Left renal cortex interstitium (tissue), 4 donors: ENCODE measurements at regions not wholly inside any gene's neighbourhood (a gene's known extent, or its start where the extent isn't known, plus 50 kb on each side); places are given as distances from the start of the nearest gene placed in this dataset.
"Not testable (repeated sequence)": the region's sequence is repeated elsewhere in the genome, so short reads cannot be mapped to it uniquely, and the experiment has no call there.

Experiments
- DNase-seq, 4 donors: peaks; one replicate each; pipeline ENCODE4 v3.0.0-alpha.2; 2013; ENCODE audit warnings: low read depth in 4 of 4, low spot score in 2 of 4, missing footprints in 1 of 4

GRCh38 chr6:141134723-141135122 is 998.0 kb upstream of the GJE1 start:
- no peak for DNase-seq

GRCh38 chr6:141133836-141134235 is 998.9 kb upstream of the GJE1 start:
- DNase-seq, result no peak

DNA sequence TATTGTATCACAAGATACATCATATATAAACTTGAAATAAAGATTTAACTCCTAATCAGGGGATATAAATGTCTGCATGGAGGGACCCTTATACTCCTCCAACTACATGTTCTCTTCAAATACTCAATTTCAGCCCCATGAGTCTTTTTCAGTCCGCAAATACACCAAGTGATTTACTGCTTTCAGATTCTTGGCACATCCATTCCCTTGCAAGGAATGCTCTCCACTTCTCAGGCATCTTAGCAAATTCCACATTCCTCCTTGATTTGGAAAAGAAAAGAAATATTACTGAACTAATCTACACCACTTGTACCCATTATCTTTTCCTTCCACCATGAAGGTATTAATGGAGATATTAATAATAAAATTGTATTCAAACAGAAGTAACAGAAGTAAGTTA is 999.4 kb upstream of the GJE1 start:
- no peak for DNase-seq

GRCh38 chr6:141131616-141132015 is 1001.1 kb upstream of the GJE1 start:
- no peak for DNase-seq

DNA sequence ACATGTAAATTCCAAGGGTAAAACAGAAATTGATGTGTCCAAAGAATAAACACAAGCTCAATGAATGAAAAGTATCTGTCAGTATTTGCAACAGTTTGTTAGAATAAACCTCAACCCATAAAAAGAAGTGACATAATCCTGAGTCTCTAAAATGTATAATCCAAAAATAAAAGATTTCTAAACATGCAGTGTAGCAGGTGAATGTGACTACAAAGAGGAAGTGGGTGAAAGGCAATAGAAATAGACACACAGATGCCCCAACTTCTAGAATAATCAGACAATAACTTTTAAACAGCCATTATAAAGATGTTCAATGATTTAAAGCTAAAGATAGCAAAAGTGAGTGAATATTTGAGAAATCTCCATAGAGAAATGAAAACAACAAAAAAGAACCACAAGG is 1009.2 kb upstream of the GJE1 start:
- no peak for DNase-seq

DNA sequence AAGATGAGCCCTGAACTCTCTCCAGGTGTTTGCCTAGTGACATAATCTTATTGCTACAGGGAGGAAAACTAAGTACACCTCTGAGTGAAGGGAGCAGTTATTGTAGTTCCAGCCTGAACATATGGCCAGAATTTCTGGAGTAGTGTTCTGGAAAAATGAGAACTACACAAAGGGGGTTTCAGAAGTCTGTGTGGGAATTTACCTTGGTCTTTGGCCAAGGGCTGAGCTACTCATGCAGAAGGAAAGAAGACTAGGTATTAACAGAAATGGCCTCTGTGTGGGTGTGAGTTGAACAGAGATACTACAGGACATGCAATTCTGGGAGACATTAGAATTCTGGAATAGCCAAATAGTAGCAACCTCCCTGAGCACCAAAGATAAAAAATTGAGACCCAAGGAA is 1009.7 kb upstream of the GJE1 start:
- no peak for DNase-seq

DNA sequence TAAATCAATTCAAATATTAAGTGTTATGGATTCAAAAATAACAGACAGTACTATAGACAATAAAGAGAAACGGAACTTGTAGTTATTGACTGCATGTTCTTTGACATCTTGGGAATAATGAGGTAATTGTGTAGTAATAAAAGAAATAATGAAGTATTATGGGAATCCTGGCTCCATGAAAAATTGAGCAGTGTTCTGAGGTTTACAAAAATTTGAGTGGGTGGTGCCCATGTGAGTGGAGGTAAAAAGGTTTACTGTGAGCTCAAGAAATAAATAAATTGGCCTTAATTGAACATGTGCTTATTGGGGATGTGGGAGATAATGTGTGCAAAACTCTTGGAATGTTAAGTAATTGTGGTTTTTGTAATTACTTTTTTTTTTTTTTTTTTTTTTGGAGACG is 1013.7 kb upstream of the GJE1 start:
- no peak for DNase-seq

DNA sequence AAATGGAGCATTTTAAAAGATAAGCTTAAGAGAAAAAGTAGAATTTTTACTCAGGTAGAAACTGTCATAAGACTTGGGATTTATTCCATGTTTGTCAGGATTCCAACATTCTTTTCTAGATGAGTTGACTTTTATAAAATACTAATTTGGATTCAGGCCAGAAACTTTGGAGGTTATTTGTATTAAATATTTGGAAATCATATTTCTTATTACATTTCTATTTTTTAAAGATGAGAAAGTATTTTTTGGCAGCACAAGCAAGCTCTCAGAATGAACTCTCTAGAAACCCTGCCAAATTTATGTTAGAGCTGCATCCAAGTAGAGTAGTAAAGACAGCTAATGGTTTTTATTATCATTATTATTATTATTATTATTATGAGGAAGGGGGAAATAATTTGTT is 1014.9 kb upstream of the GJE1 start:
- no peak for DNase-seq

DNA sequence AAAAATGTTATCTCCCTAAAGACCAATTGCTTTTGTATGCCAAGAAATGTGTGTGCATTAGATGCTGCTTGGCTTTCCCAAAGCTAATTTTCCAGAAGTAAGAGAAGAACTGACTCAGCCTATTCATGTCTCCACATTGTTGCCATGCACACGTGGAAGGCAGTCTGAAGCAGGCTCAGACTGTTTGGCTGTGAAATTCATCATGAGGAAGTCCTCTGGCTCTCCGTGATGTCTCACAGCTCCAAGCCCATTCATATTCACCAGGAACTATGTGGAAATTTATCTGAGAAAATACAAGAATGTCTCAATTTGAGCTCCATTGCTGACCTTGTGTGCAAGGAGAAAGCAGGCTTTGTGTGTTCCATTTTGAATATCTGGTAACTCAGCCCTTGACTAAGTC is 1022.2 kb upstream of the GJE1 start:
- no peak for DNase-seq

- no peak for DNase-seq
Measured at GRCh38 chr6:141107591-141108160, 1025.0 kb upstream of the GJE1 start.

DNA sequence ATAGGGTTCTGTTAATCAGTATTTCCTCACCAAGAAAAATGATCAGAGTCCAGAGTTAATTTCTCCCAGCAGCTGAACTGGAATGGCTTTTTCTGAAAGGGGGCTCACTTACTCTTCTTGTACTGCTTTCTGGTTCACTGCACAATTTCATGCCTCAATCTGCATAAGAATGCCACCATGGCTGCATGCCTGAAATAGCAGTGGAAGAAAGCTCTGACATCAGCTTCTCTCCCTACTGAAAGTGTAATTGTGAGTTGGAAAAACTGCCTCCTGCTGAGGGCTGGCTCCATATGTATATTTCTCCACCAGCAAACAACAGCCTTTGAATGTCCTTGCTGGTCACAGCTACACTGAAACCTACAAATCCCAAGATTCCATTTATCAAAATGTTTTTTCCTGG is 1027.2 kb upstream of the GJE1 start:
- peak in 2 of 4 donors; percentile 6 to 23 for DNase-seq

- no peak for DNase-seq
Measured at GRCh38 chr6:141103246-141103645, 1029.5 kb upstream of the GJE1 start.

DNA sequence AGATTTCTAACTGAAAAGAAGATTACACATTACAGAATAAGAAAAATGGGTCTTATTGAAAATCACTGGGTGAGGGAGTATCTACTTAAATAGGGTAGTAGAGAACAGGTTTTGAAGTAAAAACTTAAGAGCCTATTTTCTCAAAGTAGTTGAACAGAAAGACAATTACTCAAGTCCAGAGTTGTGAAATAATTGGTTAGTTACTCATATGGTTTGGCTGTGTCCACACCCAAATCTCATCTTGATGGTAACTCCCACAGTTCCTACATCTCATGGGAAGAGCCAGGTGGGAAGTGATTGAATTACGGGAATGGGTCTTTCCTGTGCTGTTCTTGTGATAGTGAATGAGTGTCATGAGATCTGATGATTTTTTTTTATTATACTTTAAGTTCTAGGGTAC is 1035.3 kb upstream of the GJE1 start:
- DNase-seq, result no peak

DNA sequence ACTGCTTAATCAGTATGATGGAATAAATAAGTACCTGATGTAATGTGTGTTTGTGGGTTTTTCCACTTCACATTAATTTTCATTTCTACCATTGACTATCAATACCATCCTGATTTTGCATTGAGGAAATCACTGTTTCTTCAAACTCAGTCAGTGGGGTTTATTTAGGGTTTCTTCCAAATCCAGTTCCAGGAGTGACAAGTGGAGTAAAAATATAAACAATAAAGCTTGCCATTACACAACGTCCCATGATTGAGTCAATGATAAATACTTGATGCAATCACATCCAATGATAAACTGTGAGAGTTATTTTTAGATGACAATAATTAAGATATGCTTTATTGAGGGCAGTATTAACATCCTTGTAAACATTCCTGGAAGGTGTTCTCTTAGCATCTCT is 1037.4 kb upstream of the GJE1 start:
- no peak for DNase-seq

- no peak for DNase-seq
Measured at GRCh38 chr6:141088171-141088570, 1044.6 kb upstream of the GJE1 start.

- DNase-seq, result no peak
Measured at GRCh38 chr6:141077355-141078333, 1055.1 kb upstream of the GJE1 start.

DNA sequence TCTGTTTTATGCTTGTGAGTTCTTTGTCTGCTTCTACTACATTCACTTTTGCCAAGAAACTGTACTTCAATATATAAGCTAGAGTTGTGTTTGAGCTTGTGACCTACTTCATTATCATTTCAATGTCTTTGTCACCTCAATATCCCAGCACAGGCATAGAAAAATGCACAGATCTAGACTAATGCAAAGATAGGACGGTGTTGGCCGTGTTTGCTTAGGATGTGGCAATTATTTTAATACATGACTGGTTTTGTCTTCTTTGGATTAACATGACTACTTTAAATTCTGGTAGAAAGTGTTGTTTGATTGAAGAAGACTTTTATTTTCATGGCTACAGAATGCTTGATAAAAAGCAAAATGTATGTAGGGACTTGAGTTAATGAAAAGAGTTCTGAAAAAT is 1075.0 kb upstream of the GJE1 start:
- DNase-seq, result no peak

- DNase-seq, result no peak
Measured at GRCh38 chr6:141056945-141057625, 1075.6 kb upstream of the GJE1 start.

- DNase-seq, result no peak
Measured at GRCh38 chr6:141050471-141050870, 1082.3 kb upstream of the GJE1 start.

- no peak for DNase-seq
Measured at GRCh38 chr6:141048451-141048850, 1084.3 kb upstream of the GJE1 start.

- DNase-seq, result not testable (repeated sequence)
Measured at GRCh38 chr6:141046496-141046895, 1086.2 kb upstream of the GJE1 start.
